Erythroblast (primary cell): ENCODE measurements at regions not wholly inside any gene's neighbourhood (a gene's known extent, or its start where the extent isn't known, plus 50 kb on each side); places are given as distances from the start of the nearest gene placed in this dataset.

Experiments
- GATA1 ChIP-seq: IDR thresholded peaks from 2 replicates; pipeline ENCODE4 v1.6.1; 2011; ENCODE audit warnings: low read depth, mild to moderate bottlenecking, control low read depth, low read length, moderate library complexity
- POLR2A ChIP-seq: IDR thresholded peaks from 2 replicates; pipeline ENCODE4 v1.6.1; 2011; ENCODE audit warnings: mild to moderate bottlenecking, low read length

- TF ChIP-seq POLR2A, result no peak
- TF ChIP-seq GATA1, result no peak
Observed at GRCh38 chr10:130578532-130579289, 442.5 kb downstream of the GLRX3 start.
